Psoas muscle (tissue), 7 donors: ENCODE measurements at regions not wholly inside any gene's neighbourhood (a gene's known extent, or its start where the extent isn't known, plus 50 kb on each side); places are given as distances from the start of the nearest gene placed in this dataset.

ENCODE experiments used
- ATAC-seq, 4 donors: fragments of 200-7000 bp; cut with Tn5 transposase; one replicate each; pipeline ENCODE4 v1.9.1; 2020; ENCODE audit warnings: moderate library complexity in 3 of 4, mild to moderate bottlenecking in 2 of 4
- DNase-seq, 2 donors: peaks; one replicate each; pipeline ENCODE4 v3.0.0-alpha.2; 2020
- H3K27ac ChIP-seq: fragments of 200-600 bp; one replicate; pipeline ENCODE4 v1.8.0; 2022
- H3K27me3 ChIP-seq, 3 donors: fragments of 200-600 bp in 1 of 3; one replicate each; pipeline versions ENCODE4 v1.6.1 to v1.8.0; 2013 to 2022; ENCODE audit warnings: low read length in 2 of 3, mild to moderate bottlenecking in 2 of 3, moderate library complexity in 1 of 3; ENCODE audit not compliant: insufficient read depth in 3 of 3
- H3K36me3 ChIP-seq, 2 donors: fragments of 200-600 bp in 1 of 2; one replicate each; pipeline versions ENCODE4 v1.6.1 to v1.8.0; 2013 to 2022; ENCODE audit warnings: low read depth in 1 of 2, mild to moderate bottlenecking in 1 of 2, moderate library complexity in 1 of 2; ENCODE audit not compliant: insufficient read depth in 1 of 2
- H3K4me1 ChIP-seq: fragments of 200-600 bp; one replicate; pipeline ENCODE4 v1.8.0; 2022
- H3K4me3 ChIP-seq: fragments of 200-600 bp; one replicate; pipeline ENCODE4 v1.8.0; 2022; ENCODE audit warnings: mild to moderate bottlenecking
- H3K9me3 ChIP-seq: fragments of 200-600 bp; one replicate; pipeline ENCODE4 v1.8.0; 2022
- CTCF ChIP-seq: fragments of 200-600 bp; IDR thresholded peaks from one replicate; pipeline ENCODE4 v1.8.0; 2022; ENCODE audit warnings: antibody characterized with exemption
- whole genome bisulfite sequencing, 3 donors: extraction: QIAGEN DNeasy Blood & Tissue Kit; methylation state at CpG; one replicate each; pipeline versions ENCODE4 v1.1.6 to v1.1.7; 2013; 5-methylcytosine and 5-hydroxymethylcytosine counted together
- intact Hi-C, 2 donors: fragments of 100-400 bp; cut with DNase I; formaldehyde crosslinking; loops; one replicate each; pipeline versions ENCODE4 v1.11.0 to v1.14.2; 2022
- donor health status: healthy with polysubstance abuse.
- donor health status: DM: no; HTN: no; CAD: no; lungs with moderate emphysema.
- donor health status: Bipolar disorder and iron deficiency.
- donor health status: healthy.
- donor health status: DM: yes; HTN: yes; CAD: no.
- donor health status: DM: no; HTN: no; CAD: no.
- donor health status: DM: yes; HTN: yes; CAD: no.

GRCh38 chr20:6595704-6596103, 171.8 kb upstream of the BMP2 start:
- H3K4me1 ChIP-seq, result no peaks in the 10 kb centered on the region
- H3K9me3 ChIP-seq, result no peaks in the 10 kb centered on the region
- no peak for ATAC-seq
- no peak overlapping the region for H3K27ac ChIP-seq
- H3K36me3 ChIP-seq, result no peaks in the 10 kb centered on the region
- no peak overlapping the region for H3K4me3 ChIP-seq
- intact Hi-C loops, result no loop called here
- TF ChIP-seq CTCF, result no peak
- no peak for DNase-seq
- 10 to 22% (median 11%) methylated on average over 4 of the region's 4 CpGs for WGBS, 3 donors
- H3K27me3 ChIP-seq, result no peaks in the 10 kb centered on the region

DNA sequence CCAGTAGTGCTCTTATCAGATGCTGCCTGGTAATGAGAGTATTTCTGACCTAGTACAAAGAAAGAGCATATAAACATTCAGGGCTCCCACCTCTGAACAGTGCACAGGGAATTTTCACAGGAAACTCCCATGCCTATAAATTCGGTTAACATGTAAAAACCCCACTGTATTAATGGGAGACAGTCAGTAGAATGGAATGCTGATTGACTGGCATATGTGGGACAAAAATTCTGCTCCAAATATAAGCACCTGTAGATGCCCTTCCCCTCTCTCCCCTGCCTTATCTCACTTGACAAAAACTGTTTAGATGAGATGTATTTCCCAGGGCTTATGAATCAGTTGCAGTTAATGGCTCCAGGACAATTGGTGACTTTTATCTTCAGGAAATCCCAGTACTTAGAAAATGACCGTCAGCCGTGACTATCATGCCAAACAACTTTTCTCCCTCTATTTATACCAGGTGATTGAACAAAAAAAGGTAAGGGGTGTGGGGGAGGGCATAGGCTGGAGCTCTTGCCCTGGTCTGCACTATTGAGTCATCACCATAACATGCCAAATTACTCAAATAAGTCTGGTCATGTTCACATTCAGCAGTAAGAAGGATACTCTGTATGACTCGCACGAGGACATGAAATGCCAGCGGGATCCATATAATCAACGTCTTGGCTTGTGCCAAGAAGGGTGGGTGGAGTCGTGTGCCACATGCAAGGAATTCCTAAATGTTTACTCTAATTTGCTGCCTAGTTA, 176.4 kb upstream of the BMP2 start:
- intact Hi-C loops, result no loop called here
- DNase-seq (no peak), ATAC-seq (no peak)
- Histone ChIP-seq H3K9me3 (no peaks in the 10 kb centered on the region), H3K4me3 (no peak overlapping the region), H3K27ac (no peak overlapping the region), H3K27me3 (no peaks in the 10 kb centered on the region), H3K4me1 (no peaks in the 10 kb centered on the region), H3K36me3 (no peaks in the 10 kb centered on the region)
- TF ChIP-seq CTCF, result no peak
- 39 to 47% (median 40%) methylated on average over 8 of the region's 8 CpGs for WGBS, 3 donors

- 74 to 84% (median 78%) methylated on average over 2 of the region's 2 CpGs for WGBS, 3 donors
- intact Hi-C loops, result loop anchor here in 1 of 2 donors (10.0 kb wide), 1 partner anchor 697 kb away; no protein-coding TSS in a partner anchor
- no peak for DNase-seq
These were observed 179.2 kb upstream of the BMP2 start for GRCh38 chr20:6588296-6588695.

GRCh38 chr20:6583134-6583738, 184.2 kb upstream of the BMP2 start:
- H3K27ac ChIP-seq, result no peak overlapping the region
- 61 to 73% (median 67%) methylated on average over 6 of the region's 6 CpGs for WGBS, 3 donors
- H3K9me3 ChIP-seq, result no peaks in the 10 kb centered on the region
- no peak overlapping the region for H3K4me3 ChIP-seq
- no peaks in the 10 kb centered on the region for H3K4me1 ChIP-seq
- no peaks in the 10 kb centered on the region for H3K27me3 ChIP-seq
- TF ChIP-seq CTCF, result peak; percentile 46
- DNase-seq, result peak; percentile 31 to 48
- ATAC-seq, result peak in 1 of 4 donors; percentile 56
- intact Hi-C loops, result loop anchor here in 1 of 2 donors (10.0 kb wide), 1 partner anchor 702 kb away; no protein-coding TSS in a partner anchor
- no peaks in the 10 kb centered on the region for H3K36me3 ChIP-seq

More at GRCh38 chr20:6588296-6588695, 179.2 kb upstream of the BMP2 start:
- no peak for ATAC-seq
- Histone ChIP-seq H3K27me3 (no peaks in the 10 kb centered on the region), H3K4me1 (no peaks in the 10 kb centered on the region), H3K27ac (no peak overlapping the region), H3K9me3 (no peaks in the 10 kb centered on the region), H3K36me3 (no peaks in the 10 kb centered on the region), H3K4me3 (no peak overlapping the region)
- no peak for TF ChIP-seq CTCF
